H1 (cell line): ENCODE measurements at regions not wholly inside any gene's neighbourhood (a gene's known extent, or its start where the extent isn't known, plus 50 kb on each side); places are given as distances from the start of the nearest gene placed in this dataset.

Experiments
- CBX5 ChIP-seq: fragments of 300-800, 300-1000 bp; sonication (generic); IDR thresholded peaks from 2 replicates; pipeline ENCODE4 v1.7.1; 2016; ENCODE audit warnings: antibody characterized with exemption, low read length, low read depth
- EP300 ChIP-seq, 2 experiments: IDR thresholded peaks; 1 replicate in 1 of 2; 2 replicates in 1 of 2; pipeline ENCODE4 v1.6.1; 2011 to 2012; ENCODE audit warnings: low read depth in 2 of 2, low read length in 2 of 2, mild to moderate bottlenecking in 2 of 2, borderline replicate concordance in 1 of 2, inconsistent platforms in 1 of 2, moderate library complexity in 1 of 2
- GTF2F1 ChIP-seq: IDR thresholded peaks from 2 replicates; pipeline ENCODE4 v1.6.1; 2012; ENCODE audit warnings: low read depth, low read length, improper control_type of control experiment, borderline replicate concordance
- HDAC6 ChIP-seq: IDR thresholded peaks from one replicate; pipeline ENCODE4 v1.7.1; 2012; ENCODE audit warnings: low read depth, mild to moderate bottlenecking, inconsistent platforms, low read length, moderate library complexity
- JUN ChIP-seq: IDR thresholded peaks from 2 replicates; pipeline ENCODE4 v1.6.1; 2011; ENCODE audit warnings: low read depth, mild to moderate bottlenecking, improper control_type of control experiment, low read length
- PHF8 ChIP-seq: fragments of 200-600 bp; sonication (generic); conservative IDR thresholded peaks from 2 replicates; pipeline ENCODE4 v1.7.1; 2012; ENCODE audit warnings: low read depth, mild to moderate bottlenecking, inconsistent platforms, low read length, moderate library complexity
- RFX5 ChIP-seq: IDR thresholded peaks from 2 replicates; pipeline ENCODE4 v1.6.1; 2011; ENCODE audit warnings: low read depth, low read length, improper control_type of control experiment, borderline replicate concordance
- SIN3A ChIP-seq, 2 experiments: IDR thresholded peaks in 1 of 2; conservative IDR thresholded peaks in 1 of 2; 2 replicates each; pipeline ENCODE4 v1.6.1; 2011 to 2012; ENCODE audit warnings: low read length in 2 of 2, improper control_type of control experiment in 1 of 2, low read depth in 1 of 2, mild to moderate bottlenecking in 1 of 2
- SP1 ChIP-seq: IDR thresholded peaks from 2 replicates; pipeline ENCODE4 v1.6.1; 2011; ENCODE audit warnings: low read depth, low read length
- TF ChIP-seq, protein P1 (sequence below): IDR thresholded peaks from 2 replicates; pipeline ENCODE4 v1.6.1; 2012; ENCODE audit warnings: inconsistent platforms
- TF ChIP-seq, protein P2 (sequence below), 3 experiments: IDR thresholded peaks; 1 replicate in 2 of 3; 2 replicates in 1 of 3; pipeline versions ENCODE4 v1.5.1 to v1.6.1; 2011; ENCODE audit warnings: low read length in 3 of 3, mild to moderate bottlenecking in 3 of 3, inconsistent platforms in 2 of 3, low read depth in 1 of 3, moderate library complexity in 1 of 3; ENCODE audit not compliant: insufficient read depth in 1 of 3; ENCODE audit errors: control extremely low read depth in 1 of 3

DNA sequence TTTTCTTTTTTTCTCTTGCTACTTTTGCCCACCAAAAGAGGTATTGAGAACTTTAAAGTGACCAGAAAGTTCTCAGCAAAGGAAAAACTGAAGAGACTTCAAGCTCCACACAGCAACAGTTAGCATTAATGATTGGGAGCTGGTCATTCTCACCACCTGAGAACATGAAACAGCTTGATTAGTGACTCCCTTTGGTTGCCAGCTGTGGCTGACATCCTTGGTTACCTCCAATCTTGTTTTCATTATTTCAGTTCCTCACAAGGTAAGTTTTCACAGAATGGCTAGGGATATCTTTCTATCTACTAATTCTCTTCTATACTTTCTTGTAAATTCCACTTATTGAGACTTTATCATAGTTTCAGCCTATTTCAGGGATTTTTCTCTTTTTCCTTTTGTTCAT lies 427.9 kb downstream of the QKI start (continued):
- TF ChIP-seq HDAC6 (no peak), JUN (no peak), PHF8 (no peak), EP300 (IDR thresholded peaks at IDR 0.05; ENCODE audit: borderline replicate concordance in 1 of 2, low read depth in 2 of 2, low read length in 2 of 2) (no peak), RFX5 (no peak), SP1 (no peak), SIN3A (conservative IDR thresholded peaks at IDR 0.05 in 1 of 2, IDR thresholded peaks at IDR 0.05 in 1 of 2; ENCODE audit: low read depth in 1 of 2, low read length in 2 of 2) (no peak), GTF2F1 (no peak), CBX5 (no peak)
- TF ChIP-seq, protein P1, sequence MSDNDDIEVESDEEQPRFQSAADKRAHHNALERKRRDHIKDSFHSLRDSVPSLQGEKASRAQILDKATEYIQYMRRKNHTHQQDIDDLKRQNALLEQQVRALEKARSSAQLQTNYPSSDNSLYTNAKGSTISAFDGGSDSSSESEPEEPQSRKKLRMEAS = no peak
- TF ChIP-seq, protein P2, sequence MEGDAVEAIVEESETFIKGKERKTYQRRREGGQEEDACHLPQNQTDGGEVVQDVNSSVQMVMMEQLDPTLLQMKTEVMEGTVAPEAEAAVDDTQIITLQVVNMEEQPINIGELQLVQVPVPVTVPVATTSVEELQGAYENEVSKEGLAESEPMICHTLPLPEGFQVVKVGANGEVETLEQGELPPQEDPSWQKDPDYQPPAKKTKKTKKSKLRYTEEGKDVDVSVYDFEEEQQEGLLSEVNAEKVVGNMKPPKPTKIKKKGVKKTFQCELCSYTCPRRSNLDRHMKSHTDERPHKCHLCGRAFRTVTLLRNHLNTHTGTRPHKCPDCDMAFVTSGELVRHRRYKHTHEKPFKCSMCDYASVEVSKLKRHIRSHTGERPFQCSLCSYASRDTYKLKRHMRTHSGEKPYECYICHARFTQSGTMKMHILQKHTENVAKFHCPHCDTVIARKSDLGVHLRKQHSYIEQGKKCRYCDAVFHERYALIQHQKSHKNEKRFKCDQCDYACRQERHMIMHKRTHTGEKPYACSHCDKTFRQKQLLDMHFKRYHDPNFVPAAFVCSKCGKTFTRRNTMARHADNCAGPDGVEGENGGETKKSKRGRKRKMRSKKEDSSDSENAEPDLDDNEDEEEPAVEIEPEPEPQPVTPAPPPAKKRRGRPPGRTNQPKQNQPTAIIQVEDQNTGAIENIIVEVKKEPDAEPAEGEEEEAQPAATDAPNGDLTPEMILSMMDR (IDR thresholded peaks at IDR 0.05; ENCODE audit: control extremely low read depth in 1 of 3, insufficient read depth in 1 of 3, low read depth in 1 of 3, low read length in 3 of 3) = no peak
